Neural progenitor cell (in vitro differentiated cells): ENCODE measurements at regions not wholly inside any gene's neighbourhood (a gene's known extent, or its start where the extent isn't known, plus 50 kb on each side); places are given as distances from the start of the nearest gene placed in this dataset.

ENCODE experiments used
- CTCF ChIP-seq: fragments of 200-600 bp; sonication (generic); IDR thresholded peaks from 2 replicates; pipeline ENCODE4 v1.5.1; 2017; ENCODE audit warnings: antibody characterized with exemption, mild to moderate bottlenecking
- EZH2 ChIP-seq: fragments of 200-600 bp; sonication (generic); IDR thresholded peaks from 2 replicates; pipeline ENCODE4 v1.6.1; 2017; ENCODE audit warnings: antibody characterized with exemption, mild to moderate bottlenecking, moderate library complexity
- EZH2phosphoT487 ChIP-seq: fragments of 200-600 bp; sonication (generic); IDR thresholded peaks from 2 replicates; pipeline ENCODE4 v1.6.1; 2017; ENCODE audit warnings: antibody characterized with exemption

- TF ChIP-seq EZH2 (no peak), CTCF (no peak), EZH2phosphoT487 (no peak)
Observed at GRCh38 chr6:68049562-68049961, 585.5 kb upstream of the ADGRB3 start.
